Renal cortical epithelial cell (primary cell): ENCODE measurements at regions not wholly inside any gene's neighbourhood (a gene's known extent, or its start where the extent isn't known, plus 50 kb on each side); places are given as distances from the start of the nearest gene placed in this dataset.
"Not testable (repeated sequence)": the region's sequence is repeated elsewhere in the genome, so short reads cannot be mapped to it uniquely, and the experiment has no call there.

Experiments used
- DNase-seq: peaks from one replicate; pipeline ENCODE4 v3.0.0-alpha.2; 2011; ENCODE audit warnings: low read depth

DNA sequence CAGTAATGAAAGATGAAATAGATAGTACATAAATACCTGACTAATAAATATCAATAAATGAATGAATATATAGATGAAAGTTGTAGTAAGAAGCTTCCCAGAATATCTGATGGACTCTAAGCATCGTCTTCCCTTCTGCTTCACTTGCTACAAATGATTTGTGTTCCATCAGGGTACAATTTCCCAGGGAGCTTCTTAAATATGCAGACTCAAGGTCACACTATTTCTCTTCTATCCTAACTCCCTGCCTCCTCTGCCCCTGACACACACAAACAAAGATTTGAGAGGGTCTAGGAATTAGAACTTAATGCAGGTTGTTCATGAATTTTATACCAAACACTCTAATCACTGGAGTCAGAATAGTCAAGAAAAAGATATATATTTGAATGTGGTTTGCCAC is 415.9 kb upstream of the TMPRSS15 start:
- no peak for DNase-seq

DNA sequence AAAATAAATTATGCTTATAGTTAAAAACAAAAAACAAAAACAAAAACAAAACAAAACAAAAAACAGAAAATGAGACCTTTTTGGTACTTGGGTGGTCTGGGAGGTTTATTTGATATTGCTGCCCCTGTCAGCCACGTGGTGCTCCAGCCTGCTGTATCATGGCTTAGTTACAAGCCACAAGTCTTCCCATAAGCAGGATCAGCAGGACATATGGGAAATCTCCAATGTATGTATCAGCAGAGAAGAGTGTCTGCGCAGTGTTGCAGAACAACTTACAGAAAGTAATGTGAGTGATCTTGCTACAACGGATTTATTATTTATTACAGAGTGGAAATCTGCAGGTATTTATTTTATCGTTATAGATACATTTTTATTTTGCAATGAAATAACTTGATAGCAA is 423.0 kb upstream of the TMPRSS15 start:
- no peak for DNase-seq

DNA sequence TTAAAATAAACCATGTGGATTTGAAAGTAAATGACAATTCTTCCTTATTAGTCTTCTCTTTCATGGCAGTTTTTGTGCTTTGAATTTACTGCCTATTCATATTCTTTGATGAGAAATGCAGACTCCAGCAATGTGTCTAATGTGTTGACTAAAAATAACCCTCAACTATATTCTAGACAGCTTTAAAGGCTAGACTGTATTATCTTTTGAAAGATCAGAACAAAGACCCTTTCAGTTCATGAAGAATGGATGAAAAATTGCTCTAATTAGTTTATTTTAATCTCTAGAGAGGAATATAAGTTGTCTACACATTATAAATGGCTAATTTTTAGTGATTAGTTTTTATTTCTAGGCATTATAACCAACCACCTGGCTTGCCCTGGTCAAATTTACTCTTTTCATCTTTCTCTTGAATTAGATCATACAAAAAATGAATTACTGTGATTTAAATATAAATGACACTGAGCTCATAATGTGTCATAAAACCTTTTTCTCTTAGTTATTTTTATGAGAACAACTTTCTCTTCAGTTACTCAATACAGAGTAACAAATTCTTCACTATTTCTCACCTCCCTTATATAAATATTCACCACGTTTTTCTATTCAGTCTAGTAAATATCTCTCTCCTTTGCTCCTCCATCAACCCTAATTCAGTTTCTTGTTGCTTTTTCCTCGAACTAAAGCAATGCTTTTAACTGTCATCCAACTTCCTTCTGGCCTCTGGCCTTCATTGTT is 428.5 kb upstream of the TMPRSS15 start:
- no peak for DNase-seq

DNA sequence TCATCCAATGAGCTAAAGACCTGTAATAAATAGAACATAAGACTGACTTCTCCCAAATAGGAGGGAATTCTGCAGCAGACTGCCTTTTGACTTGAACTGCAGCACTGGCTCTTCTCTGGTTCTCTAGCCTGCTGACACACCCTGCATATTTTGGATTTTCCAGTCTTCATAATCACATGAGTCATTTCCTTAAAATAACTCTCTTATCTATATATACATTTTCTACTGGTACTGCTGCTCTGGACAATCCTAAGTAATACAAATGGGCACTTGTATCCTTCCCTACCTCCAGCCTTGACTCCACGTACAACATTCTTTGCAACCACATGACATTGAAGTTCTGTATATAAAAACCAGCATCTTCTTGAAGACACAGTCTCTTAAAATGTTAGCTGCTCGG is 429.4 kb upstream of the TMPRSS15 start:
- no peak for DNase-seq

DNA sequence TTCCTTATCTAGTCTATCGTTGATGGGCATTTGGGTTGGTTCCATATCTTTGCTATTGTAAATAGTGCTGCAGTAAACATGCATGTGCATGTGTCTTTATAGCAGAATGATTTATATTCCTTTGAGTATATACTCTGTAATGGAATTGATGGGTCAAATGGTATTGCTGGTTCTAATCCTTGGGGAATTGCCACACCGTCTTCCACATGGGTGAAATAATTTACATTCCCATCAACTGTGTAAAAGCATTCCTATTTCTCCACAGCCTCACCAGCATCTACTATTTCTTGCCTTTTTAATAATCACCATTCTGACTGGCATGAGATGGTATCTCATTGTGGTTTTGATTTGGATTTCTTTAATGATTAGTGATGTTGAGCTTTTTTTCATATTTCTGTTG is 430.5 kb upstream of the TMPRSS15 start:
- DNase-seq: not testable (repeated sequence)

DNA sequence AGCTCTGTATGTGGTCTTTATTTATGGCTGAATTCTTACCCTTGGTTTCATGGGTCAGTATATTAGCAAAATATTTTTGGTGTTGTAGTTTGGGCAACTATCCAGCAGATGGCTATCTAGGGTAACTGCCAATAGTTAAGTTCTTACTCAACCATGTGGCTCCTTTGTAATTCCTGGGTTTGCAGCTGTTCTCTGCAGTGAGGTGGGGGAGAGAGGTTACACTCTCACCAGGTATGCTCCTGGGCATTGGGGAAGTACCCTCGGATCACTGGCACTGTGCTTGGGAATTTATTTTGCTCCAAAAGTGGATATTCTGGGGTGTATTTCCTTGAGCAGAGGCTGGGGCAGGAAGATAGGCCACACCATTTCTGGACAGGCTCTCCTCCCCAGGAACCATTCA is 436.7 kb upstream of the TMPRSS15 start:
- no peak for DNase-seq

DNA sequence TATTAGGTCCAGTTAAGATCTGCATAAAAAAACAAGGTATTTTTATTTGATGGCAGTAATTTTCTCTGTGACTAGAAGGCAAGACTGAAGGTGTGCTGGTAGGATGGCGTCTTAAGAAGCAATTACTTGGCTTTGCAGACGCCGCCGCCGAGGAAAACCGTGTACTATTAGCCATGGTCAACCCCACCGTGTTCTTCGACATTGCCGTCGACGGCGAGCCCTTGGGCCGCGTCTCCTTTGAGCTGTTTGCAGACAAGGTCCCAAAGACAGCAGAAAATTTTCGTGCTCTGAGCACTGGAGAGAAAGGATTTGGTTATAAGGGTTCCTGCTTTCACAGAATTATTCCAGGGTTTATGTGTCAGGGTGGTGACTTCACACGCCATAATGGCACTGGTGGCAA is 454.0 kb upstream of the TMPRSS15 start:
- DNase-seq: not testable (repeated sequence)

DNA sequence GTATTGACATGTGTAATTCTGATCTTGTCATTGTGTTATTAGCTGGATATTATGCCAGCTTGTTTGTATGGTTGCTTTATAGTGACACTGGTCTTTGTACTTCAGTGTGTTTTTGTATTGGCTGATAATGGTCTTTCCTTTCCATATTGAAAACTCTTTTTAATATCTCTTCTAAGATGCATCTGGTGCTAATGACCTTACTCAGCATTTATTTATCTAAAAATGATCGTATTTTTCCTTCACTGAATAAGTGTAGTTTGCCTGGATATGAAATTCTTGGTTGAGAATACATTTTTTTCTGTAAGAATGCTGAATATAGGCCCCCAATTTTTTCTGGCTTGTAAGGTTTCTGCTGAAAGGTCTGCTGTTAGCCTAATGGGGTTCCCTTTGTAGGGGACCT is 465.5 kb upstream of the TMPRSS15 start:
- DNase-seq: no peak

DNA sequence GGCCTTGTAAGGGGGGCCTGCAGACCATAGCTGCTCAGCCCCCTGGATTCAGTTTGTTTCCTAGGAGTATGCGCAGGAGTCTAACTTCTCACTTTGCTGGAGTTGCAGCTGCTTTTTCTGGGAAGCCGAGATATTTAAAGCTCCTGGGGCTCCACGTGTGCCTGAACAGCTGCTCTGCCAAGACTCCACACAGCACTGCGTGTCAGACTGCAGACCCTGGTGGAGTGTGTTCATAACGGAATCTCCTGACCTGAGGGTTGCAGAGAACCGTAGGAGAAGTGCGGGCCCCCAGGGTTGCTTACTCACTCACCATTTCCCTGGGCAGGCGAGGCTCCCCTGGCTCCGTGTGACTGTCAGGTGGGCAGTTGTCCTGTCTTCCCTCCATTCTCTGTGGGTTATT is 474.3 kb upstream of the TMPRSS15 start:
- DNase-seq: no peak

DNA sequence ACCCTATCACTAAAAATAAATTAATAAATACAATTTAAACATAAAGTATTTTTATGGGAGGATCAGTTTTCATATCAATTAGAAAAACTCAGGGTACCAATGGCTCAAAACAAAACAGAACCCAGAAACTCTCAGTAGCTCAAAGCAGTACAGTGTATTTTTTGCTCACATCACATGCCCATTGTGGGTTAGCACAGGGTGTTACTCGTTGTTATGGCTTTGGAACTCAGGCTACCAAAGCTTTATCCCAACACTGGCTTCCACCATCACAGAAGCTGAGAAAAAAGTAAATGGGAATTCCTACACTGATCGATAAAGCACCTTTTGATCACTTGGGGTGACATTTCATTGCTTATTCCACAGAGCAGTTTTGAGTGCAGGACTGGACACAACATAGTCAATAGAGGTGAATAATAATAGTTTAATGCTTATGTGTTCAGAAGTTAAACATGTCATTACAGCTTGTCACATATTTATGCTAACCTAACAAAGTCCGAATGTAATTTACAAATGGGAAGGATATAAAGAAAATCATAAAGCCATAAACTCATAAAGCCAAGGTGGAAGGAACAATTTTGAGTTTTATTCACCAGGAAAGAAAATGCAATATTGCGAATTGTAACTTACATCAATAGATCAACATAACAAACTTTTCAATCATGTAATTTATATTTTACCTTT is 484.5 kb upstream of the TMPRSS15 start:
- no peak for DNase-seq

DNA sequence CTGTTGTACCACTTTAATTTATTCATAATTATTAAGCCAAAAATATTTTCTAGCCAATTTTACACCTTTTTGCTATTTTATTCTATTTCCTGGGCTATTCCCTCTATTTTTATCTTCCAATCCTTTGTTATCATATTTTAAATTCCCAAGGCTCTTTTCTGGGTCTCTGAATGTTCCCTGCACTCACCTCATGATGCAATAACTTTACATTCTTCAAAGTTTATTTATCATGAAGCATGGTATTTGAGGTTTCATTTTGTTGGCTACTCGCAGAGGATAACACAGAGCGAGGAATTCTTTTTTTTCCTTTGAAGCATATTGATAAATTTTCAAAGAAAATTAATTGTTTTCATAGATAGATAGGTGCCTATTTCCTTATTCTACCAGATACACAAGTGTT is 489.8 kb upstream of the TMPRSS15 start:
- DNase-seq: no peak

DNA sequence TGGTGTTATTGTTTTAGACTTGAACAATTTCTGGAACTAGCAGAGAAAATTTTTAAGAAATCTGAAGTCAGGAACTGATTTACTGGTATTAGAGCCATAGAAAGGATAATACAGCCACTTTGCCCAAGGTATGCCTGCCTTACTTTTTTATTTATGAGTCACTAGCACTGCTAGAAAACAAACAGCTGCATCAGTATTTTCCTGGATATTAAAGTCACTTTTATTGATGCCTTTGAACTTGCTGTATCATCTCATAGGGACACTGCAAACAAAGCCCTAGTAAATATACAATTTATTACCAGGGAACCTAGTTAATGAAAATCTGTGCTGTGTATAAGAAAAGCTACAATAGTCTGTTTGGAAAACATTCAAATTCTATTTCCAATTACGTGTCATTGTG is 490.8 kb upstream of the TMPRSS15 start:
- DNase-seq: no peak

DNA sequence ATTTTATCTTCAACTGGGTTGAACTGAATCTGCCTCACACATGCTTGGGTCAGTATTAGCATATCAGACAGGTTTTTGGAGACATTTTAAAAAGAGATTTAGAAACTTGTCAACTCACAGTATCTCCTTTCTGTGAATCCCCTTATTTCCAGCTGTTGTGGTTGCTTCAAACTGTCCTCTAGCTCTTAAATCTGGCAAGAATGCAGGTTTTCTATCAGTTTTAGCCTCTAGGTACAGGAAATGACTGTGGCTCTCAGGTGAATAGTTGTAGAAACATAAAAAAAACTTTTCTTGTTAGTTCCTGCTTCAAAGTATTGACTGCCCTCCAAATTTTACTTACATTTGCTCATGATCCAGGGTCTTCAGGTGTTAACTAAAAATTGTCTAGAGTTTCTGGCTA is 495.7 kb upstream of the TMPRSS15 start:
- no peak for DNase-seq

DNA sequence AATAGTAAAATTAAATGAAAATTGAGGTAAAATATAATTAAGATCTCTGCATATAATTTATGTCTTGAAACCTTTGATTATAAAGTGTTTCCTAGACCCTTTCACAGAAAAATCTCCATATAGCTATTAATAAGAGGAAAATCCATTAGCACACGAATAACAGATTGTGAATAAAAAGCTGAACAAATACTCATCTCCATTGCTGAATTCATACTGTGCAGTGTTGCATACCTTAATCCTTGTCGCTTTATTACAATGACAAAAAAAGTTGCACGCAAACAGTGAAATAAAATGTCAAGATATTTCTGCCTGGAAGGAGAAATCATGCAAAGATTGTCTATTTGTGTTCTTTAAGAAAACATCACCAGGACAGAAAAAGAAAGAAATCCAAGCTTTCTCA is 499.1 kb upstream of the TMPRSS15 start:
- no peak for DNase-seq

DNA sequence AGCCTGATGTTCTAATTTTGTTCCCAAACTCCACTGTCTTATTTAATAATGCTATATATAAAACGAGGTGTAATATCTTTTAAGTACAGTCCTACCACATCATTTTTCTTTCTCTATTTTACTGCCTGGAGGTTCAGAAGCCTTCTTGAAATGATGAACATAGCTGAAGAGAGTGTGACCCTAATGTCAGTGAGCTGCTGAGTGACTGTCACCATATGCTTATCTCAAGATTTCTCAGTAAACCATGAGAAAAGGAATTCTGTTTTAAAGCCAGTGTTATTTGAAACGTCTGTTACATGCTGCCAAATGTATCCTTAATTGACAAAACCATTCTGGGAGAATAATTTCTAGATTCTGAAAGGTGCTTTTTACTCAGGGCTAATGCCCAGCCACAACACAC is 503.5 kb upstream of the TMPRSS15 start:
- no peak for DNase-seq

DNA sequence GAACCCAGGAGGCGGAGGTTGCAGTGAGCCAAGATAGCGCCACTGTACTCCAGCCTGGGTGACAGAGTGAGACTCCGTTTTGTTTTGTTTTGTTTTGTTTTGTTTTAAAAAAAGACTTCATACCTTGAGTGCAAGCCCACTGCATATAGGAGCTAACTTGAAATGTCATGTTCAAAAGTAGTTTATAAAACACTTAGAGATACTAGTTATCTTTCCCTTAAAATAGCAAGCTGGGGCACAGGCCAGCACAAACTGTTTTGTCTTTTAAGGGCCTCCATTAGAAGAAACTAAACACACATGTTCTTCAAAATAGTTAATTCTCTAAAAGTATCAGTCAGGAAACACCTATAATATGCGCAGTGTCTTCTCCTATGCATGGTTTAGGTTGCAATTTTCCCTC is 505.1 kb upstream of the TMPRSS15 start:
- DNase-seq: no peak

DNA sequence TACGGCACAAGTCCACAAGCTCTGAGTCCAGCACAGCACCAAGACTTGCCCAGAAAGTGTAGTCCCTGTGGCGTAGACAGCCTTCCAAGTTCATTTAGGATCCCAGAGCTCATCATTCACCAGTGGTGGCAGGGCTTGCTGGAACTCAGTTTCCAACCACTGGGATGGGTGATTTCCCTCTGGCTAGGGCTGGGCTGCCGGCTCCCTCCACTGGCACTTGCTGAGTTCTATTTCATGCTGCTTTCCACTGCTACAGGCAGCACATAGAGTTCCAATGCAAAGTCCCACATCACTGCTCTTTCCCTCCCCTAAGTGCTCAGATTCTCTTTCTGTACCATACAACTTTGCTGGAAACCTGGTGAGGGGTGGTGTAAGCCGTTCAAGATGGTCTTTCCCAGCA is 510.3 kb upstream of the TMPRSS15 start:
- DNase-seq: no peak

DNA sequence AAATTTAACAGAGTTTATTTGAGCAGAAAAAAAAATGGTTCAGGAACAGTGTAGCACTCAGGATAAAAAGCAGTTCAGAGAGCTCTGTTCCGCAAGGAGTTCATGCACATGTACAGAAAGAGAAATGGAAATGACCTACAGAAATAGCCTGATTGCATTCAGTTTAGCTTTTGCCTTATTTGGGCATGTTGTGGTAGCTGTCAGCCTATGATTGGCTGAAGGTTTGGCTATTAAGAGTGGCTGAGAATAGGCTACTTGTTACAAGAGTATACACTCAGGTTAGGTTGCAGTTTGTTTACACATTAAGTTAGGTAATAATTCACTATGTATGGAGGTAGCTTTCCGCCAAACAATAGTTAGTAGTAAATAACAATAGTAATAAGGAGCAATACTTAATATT is 511.0 kb upstream of the TMPRSS15 start:
- DNase-seq: no peak

DNA sequence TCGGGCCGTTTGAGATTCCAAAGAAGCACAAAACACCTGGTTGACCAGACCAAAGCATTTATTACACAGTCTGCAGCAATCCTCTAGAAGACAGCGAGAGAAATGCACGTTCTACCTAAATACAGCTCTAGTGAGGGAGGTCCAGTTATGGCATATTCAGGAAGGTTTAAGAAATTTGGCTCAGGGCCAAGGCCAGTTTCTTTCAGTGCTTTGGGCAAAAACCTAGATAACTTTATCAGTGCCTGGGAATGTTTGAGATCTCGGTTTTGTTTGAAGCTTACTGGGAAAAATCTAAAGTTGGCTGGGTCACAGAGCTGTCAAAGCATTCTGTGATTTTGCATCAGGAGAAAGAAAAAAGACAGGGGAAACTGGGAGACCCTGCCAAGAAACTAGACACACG is 514.0 kb upstream of the TMPRSS15 start:
- DNase-seq: no peak

DNA sequence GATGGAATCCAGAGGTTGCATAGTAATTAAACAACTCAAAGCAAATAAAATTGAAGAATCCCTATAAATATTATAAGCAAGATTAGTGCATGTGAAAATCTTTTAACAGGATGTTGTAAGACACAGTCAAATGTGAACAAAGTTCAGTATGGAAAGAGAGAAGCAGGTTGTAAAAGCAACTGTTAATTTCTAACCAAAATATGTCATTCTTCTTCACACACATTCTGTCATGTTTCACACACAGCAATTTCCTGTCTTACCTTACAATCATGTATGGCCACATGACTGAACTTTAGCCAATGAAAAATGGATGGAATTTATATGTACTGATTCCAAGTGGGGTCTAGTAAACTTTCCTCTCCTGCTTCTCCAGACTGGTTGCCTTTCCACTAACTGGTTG is 527.7 kb upstream of the TMPRSS15 start:
- no peak for DNase-seq

DNA sequence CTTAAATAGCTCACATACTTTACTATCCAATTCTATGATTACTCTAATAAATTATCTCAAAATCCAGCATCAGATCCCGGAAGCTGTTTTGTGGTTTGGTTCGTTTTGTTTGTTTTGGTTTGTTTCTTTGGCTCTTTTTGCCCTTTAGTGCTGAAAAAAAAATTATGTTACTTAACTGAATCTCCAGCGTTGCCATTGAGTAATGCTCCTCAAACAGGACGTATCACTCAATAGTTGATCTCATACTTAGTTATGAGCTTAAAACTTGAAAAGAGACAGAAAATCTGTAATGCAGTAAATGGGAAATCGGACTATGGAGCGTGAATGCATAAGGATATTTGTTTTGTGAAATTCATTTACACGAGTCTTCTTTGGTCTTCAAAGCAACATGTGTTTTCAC is 533.8 kb upstream of the TMPRSS15 start:
- DNase-seq: no peak

DNA sequence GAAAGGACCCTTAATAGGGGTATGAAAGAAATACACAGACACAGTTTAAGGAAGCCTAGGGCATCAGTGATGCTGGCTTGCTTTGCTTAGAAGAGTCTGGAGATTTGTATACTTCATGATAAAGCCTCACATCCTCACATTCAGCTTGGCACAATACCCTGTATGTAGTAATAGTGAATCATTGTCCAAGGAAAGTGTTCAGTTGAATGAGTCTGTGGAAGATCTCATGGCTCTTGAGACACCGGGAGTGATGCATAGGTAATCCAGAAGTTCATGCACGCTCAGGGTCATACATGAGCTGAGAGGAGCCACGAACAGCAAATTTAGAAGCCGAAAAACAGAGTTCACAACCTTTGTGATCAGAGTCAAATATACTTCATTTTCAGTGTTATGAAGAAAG is 537.2 kb upstream of the TMPRSS15 start:
- DNase-seq: no peak

DNA sequence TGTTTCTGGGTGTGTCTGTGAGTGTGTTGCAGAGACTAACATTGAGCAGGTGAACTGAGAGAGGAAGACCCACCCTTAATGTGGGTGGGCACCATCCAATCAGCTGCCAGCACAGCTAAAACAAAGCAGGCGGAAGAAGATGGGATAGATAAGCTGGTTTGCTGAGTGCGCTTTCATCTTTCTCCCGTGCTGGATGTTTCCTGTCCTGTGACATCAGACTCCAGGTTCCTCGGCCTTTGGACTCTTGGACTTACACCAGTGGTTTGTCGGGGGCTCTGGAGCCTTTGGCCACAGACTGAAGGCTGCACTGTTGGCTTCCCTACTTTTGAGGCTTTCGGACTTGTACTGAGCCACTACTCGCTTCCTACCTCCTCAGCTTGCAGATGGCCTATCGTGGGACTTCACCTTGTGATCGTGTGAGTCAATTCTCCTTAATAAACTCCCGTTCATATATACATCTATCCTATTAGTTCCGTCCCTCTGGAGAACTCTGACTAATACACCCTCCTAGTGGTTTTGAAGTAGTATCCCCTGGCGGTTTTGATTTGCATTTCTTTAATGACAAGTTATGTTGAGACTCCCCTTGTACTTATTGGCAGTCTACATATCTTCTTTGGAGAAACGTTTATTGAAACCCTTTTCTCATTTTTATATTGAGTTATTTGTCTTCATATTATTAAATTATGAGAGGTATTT is 546.6 kb upstream of the TMPRSS15 start:
- no peak for DNase-seq
